B cell (primary cell): ENCODE measurements at regions not wholly inside any gene's neighbourhood (a gene's known extent, or its start where the extent isn't known, plus 50 kb on each side); places are given as distances from the start of the nearest gene placed in this dataset.
"Not testable (repeated sequence)": the region's sequence is repeated elsewhere in the genome, so short reads cannot be mapped to it uniquely, and the experiment has no call there.

ENCODE experiments used
- EZH2 ChIP-seq: IDR thresholded peaks from 2 replicates; pipeline ENCODE4 v1.6.1; 2012; ENCODE audit warnings: borderline replicate concordance, low read depth, mild to moderate bottlenecking, moderate library complexity, low read length; ENCODE audit not compliant: insufficient read depth, poor library complexity, severe bottlenecking
- TF ChIP-seq, protein P1 (sequence below): fragments of 200-600 bp; IDR thresholded peaks from one replicate; pipeline ENCODE4 v1.8.0; 2022; ENCODE audit warnings: antibody characterized with exemption, mild to moderate bottlenecking

DNA sequence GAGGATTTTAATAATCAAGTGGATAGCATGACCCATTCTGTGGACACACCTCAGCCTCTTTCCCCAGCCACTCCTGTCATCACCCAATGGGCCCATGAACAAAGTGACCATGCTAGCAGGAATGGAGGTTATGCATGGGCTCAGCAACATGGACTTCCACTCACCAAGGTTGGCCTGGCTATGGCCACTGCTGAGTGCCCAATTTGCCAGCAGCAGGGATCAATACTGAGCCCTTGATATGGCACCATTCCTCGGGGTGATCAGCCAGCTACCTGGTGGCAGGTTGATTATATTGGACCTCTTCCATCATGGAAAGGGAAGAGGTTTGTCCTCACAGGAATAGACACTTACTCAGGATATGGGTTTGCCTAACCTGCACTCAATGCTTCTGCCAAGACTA is 173.9 kb upstream of the C1orf87 start:
- TF ChIP-seq, protein P1, sequence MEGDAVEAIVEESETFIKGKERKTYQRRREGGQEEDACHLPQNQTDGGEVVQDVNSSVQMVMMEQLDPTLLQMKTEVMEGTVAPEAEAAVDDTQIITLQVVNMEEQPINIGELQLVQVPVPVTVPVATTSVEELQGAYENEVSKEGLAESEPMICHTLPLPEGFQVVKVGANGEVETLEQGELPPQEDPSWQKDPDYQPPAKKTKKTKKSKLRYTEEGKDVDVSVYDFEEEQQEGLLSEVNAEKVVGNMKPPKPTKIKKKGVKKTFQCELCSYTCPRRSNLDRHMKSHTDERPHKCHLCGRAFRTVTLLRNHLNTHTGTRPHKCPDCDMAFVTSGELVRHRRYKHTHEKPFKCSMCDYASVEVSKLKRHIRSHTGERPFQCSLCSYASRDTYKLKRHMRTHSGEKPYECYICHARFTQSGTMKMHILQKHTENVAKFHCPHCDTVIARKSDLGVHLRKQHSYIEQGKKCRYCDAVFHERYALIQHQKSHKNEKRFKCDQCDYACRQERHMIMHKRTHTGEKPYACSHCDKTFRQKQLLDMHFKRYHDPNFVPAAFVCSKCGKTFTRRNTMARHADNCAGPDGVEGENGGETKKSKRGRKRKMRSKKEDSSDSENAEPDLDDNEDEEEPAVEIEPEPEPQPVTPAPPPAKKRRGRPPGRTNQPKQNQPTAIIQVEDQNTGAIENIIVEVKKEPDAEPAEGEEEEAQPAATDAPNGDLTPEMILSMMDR = not testable (repeated sequence)
- not testable (repeated sequence) for TF ChIP-seq EZH2
